ENCODE measurements at regions not wholly inside any gene's neighbourhood (a gene's known extent, or its start where the extent isn't known, plus 50 kb on each side); places are given as distances from the start of the nearest gene placed in this dataset.

GRCh38 chr20:62539198-62540045, 63.6 kb upstream of the GATA5 start (continued):
- TF ChIP-seq USF1 (CRISPR knock-in tag; IDR thresholded peaks at IDR 0.05) = no peak

- TF ChIP-seq NR1H2 (CRISPR knock-in tag; IDR thresholded peaks at IDR 0.05) (no peak), CTCF (IDR thresholded peaks at IDR 0.05) (0 out of 2 replicates have a peak, but pooled peaks have one; percentile 19), JAZF1 (CRISPR knock-in tag; IDR thresholded peaks at IDR 0.05) (no peak)
- no peaks in the 10 kb centered on the region; the same call in 1 of the 2 replicates for H3K9me3 Mint-ChIP-seq
- POLR2A ChIA-PET = no interaction called here
- no peak for ATAC-seq
- H3K27me3 Mint-ChIP-seq (ENCODE audit: low read depth) = no peaks in the 10 kb centered on the region
- DNase-seq (ENCODE audit: low spot score) = peak; percentile 34
- H3K36me3 Mint-ChIP-seq = no peaks in the 10 kb centered on the region
- CTCF ChIA-PET = interaction anchor here (0.6 to 5.5 kb wide), 14 partner anchors 9 to 328 kb away, joined by 3 to 34 read pairs (median 4); no protein-coding TSS in a partner anchor
- no peak overlapping the region for H3K27ac Mint-ChIP-seq
- no peaks in the 10 kb centered on the region for H3K4me1 Mint-ChIP-seq
- H3K4me3 Mint-ChIP-seq = no peak overlapping the region
These were observed 64.7 kb upstream of the GATA5 start for GRCh38 chr20:62540504-62540903.

GRCh38 chr20:62542862-62543261, 67.1 kb upstream of the GATA5 start:
- no peak for ATAC-seq
- CTCF ChIA-PET = interaction anchor here (0.6 kb wide), 2 partner anchors 26 to 39 kb away, joined by 3 read pairs; no protein-coding TSS in a partner anchor
- H3K9me3 Mint-ChIP-seq = no peaks in the 10 kb centered on the region; the same call in 1 of the 2 replicates
- TF ChIP-seq ERG (CRISPR knock-in tag; IDR thresholded peaks at IDR 0.05) = no peak
- TF ChIP-seq ZNF232 (CRISPR knock-in tag; IDR thresholded peaks at IDR 0.05) = no peak
- TF ChIP-seq ATF1 (CRISPR knock-in tag; IDR thresholded peaks at IDR 0.05) = no peak
- TF ChIP-seq AFF4 (CRISPR knock-in tag; IDR thresholded peaks at IDR 0.05; ENCODE audit: borderline replicate concordance) = no peak
- no peak for TF ChIP-seq AR (CRISPR knock-in tag; IDR thresholded peaks at IDR 0.05)
- TF ChIP-seq ZNF138 (CRISPR knock-in tag; conservative IDR thresholded peaks at IDR 0.05) = no peak
- TF ChIP-seq ZNF416 (CRISPR knock-in tag; IDR thresholded peaks at IDR 0.05) = no peak
- TF ChIP-seq SMAD4 (CRISPR knock-in tag; IDR thresholded peaks at IDR 0.05) = no peak
- no peak for TF ChIP-seq EMX1 (CRISPR knock-in tag; IDR thresholded peaks at IDR 0.05)
- TF ChIP-seq FOXK1 (CRISPR knock-in tag; IDR thresholded peaks at IDR 0.05) = no peak
- no peak for TF ChIP-seq SMAD3 (CRISPR knock-in tag; IDR thresholded peaks at IDR 0.05; ENCODE audit: borderline replicate concordance)
- no peak for TF ChIP-seq TP53 (CRISPR knock-in tag; IDR thresholded peaks at IDR 0.05)
- no peak for TF ChIP-seq MYBL2 (CRISPR knock-in tag; IDR thresholded peaks at IDR 0.05)
- TF ChIP-seq ZNF425 (CRISPR knock-in tag; conservative IDR thresholded peaks at IDR 0.05) = no peak
- TF ChIP-seq NR2C2 (CRISPR knock-in tag; IDR thresholded peaks at IDR 0.05) = no peak

More at GRCh38 chr20:62542862-62543261, 67.1 kb upstream of the GATA5 start:
- Mint-ChIP-seq H3K4me3 (no peak overlapping the region), H3K4me1 (no peaks in the 10 kb centered on the region), H3K27me3 (ENCODE audit: low read depth) (no peaks in the 10 kb centered on the region), H3K27ac (no peak overlapping the region), H3K36me3 (no peaks in the 10 kb centered on the region)
- no peak for DNase-seq (ENCODE audit: low spot score)
- POLR2A ChIA-PET = interaction anchor here (0.6 kb wide), 1 partner anchor 19 kb away, joined by 4 read pairs; no protein-coding TSS in a partner anchor
